Prostate gland (tissue), 2 donors: ENCODE measurements at regions not wholly inside any gene's neighbourhood (a gene's known extent, or its start where the extent isn't known, plus 50 kb on each side); places are given as distances from the start of the nearest gene placed in this dataset.

Experiments
- DNase-seq: peaks from one replicate; pipeline ENCODE4 v3.0.0-alpha.2; 2019; ENCODE audit warnings: low spot score
- H3K27ac ChIP-seq, 2 donors: fragments of 200-600 bp; sonication (generic); 2 replicates each; pipeline ENCODE4 v1.5.1; 2017 to 2019
- H3K27me3 ChIP-seq: fragments of 200-600 bp; sonication (generic); replicated peaks from 2 replicates; pipeline ENCODE4 v1.5.1; 2019; ENCODE audit not compliant: insufficient read depth
- H3K36me3 ChIP-seq, 2 donors: fragments of 200-600 bp; sonication (generic); 1 replicate in 1 of 2; 2 replicates in 1 of 2; pipeline versions ENCODE4 v1.5.1 to v1.8.1; 2017 to 2019
- H3K4me1 ChIP-seq: fragments of 200-600 bp; sonication (generic); replicated peaks from 2 replicates; pipeline ENCODE4 v1.5.1; 2019
- H3K4me3 ChIP-seq, 2 donors: fragments of 200-600 bp; sonication (generic); 2 replicates each; pipeline ENCODE4 v1.5.1; 2017 to 2019
- H3K9me3 ChIP-seq: fragments of 200-600 bp; sonication (generic); 2 replicates; pipeline ENCODE4 v1.5.1; 2017
- CTCF ChIP-seq, 4 experiments: fragments of 200-600 bp in 2 of 4; fragments of 450-650 bp in 2 of 4; sonication (generic) in 2 of 4; IDR thresholded peaks; 1 replicate in 3 of 4; 2 replicates in 1 of 4; pipeline ENCODE4 v1.5.1; 2016 to 2019; ENCODE audit warnings: antibody characterized with exemption in 4 of 4, mild to moderate bottlenecking in 2 of 4, moderate library complexity in 2 of 4
- POLR2A ChIP-seq: fragments of 450-650 bp; IDR thresholded peaks from one replicate; pipeline ENCODE4 v1.6.1; 2016; ENCODE audit warnings: antibody characterized with exemption, mild to moderate bottlenecking
- POLR2AphosphoS5 ChIP-seq: sonication (generic); formaldehyde crosslinking; IDR thresholded peaks from one replicate; pipeline ENCODE4 v1.6.1; 2017; ENCODE audit warnings: antibody characterized with exemption
- WGBS: methylation state at CpG from one replicate; pipeline ENCODE4 v1.1.5; 2018; 5-methylcytosine and 5-hydroxymethylcytosine counted together
- intact Hi-C: fragments of 100-400 bp; cut with DNase I; formaldehyde crosslinking; loops from one replicate; pipeline ENCODE4 v1.14.2; 2022

- no peak for DNase-seq
- Histone ChIP-seq H3K9me3 (no peaks in the 10 kb centered on the region), H3K27ac (no peak overlapping the region), H3K36me3 (no peaks in the 10 kb centered on the region), H3K27me3 (no peaks in the 10 kb centered on the region), H3K4me3 (no peak overlapping the region), H3K4me1 (peaks cover 5% of the 10 kb centered on the region)
- TF ChIP-seq CTCF (IDR thresholded peaks at IDR 0.05) (no peak), POLR2A (no peak), POLR2AphosphoS5 (no peak)
- intact Hi-C loops = no loop called here
- 95% methylated on average over 2 of the region's 2 CpGs for whole genome bisulfite sequencing
These were observed 239.1 kb downstream of the ENC1 start for GRCh38 chr5:74401281-74401945.

- intact Hi-C loops = no loop called here
These were observed 240.5 kb downstream of the ENC1 start for GRCh38 chr5:74400067-74400466.

GRCh38 chr5:74396913-74397622, 243.5 kb downstream of the ENC1 start:
- WGBS = 82% methylated on average over 10 of the region's 10 CpGs
- intact Hi-C loops = no loop called here
- H3K9me3 ChIP-seq = no peaks in the 10 kb centered on the region

More at GRCh38 chr5:74400067-74400466, 240.5 kb downstream of the ENC1 start:
- Histone ChIP-seq H3K4me3 (no peak overlapping the region), H3K4me1 (peaks cover 3% of the 10 kb centered on the region), H3K27ac (no peak overlapping the region), H3K27me3 (no peaks in the 10 kb centered on the region), H3K9me3 (no peaks in the 10 kb centered on the region), H3K36me3 (no peaks in the 10 kb centered on the region)
- 40% methylated on average over 2 of the region's 2 CpGs for WGBS
- no peak for TF ChIP-seq CTCF (IDR thresholded peaks at IDR 0.05)
- TF ChIP-seq POLR2A = no peak
- no peak for TF ChIP-seq POLR2AphosphoS5
- DNase-seq = no peak

GRCh38 chr5:74394916-74395880, 245.3 kb downstream of the ENC1 start:
- H3K4me1 ChIP-seq = no peaks in the 10 kb centered on the region
- H3K9me3 ChIP-seq = no peaks in the 10 kb centered on the region
- no peak for DNase-seq
- no peak overlapping the region for H3K27ac ChIP-seq
- intact Hi-C loops = no loop called here
- H3K4me3 ChIP-seq = no peak overlapping the region
- H3K27me3 ChIP-seq = no peaks in the 10 kb centered on the region
- no peak for TF ChIP-seq POLR2AphosphoS5
- TF ChIP-seq CTCF (IDR thresholded peaks at IDR 0.05) = no peak
- no peak for TF ChIP-seq POLR2A
- no peaks in the 10 kb centered on the region for H3K36me3 ChIP-seq
- 81% methylated on average over 10 of the region's 10 CpGs for WGBS

More at GRCh38 chr5:74396913-74397622, 243.5 kb downstream of the ENC1 start:
- Histone ChIP-seq H3K27ac (no peak overlapping the region), H3K4me3 (no peak overlapping the region), H3K36me3 (no peaks in the 10 kb centered on the region), H3K27me3 (no peaks in the 10 kb centered on the region), H3K4me1 (no peaks in the 10 kb centered on the region)
- DNase-seq = no peak
- TF ChIP-seq CTCF (IDR thresholded peaks at IDR 0.05) (no peak), POLR2AphosphoS5 (no peak), POLR2A (no peak)
